Gastrocnemius medialis (tissue), 4 donors: ENCODE measurements at regions not wholly inside any gene's neighbourhood (a gene's known extent, or its start where the extent isn't known, plus 50 kb on each side); places are given as distances from the start of the nearest gene placed in this dataset.

Experiments
- CTCF ChIP-seq, 5 experiments: fragments of 450-650 bp in 3 of 5; fragments of 200-600 bp in 2 of 5; sonication (generic) in 2 of 5; IDR thresholded peaks in 4 of 5; conservative IDR thresholded peaks in 1 of 5; 1 replicate in 4 of 5; 2 replicates in 1 of 5; pipeline ENCODE4 v1.5.1; 2016 to 2019; ENCODE audit warnings: antibody characterized with exemption in 5 of 5, mild to moderate bottlenecking in 3 of 5, moderate library complexity in 3 of 5
- POLR2A ChIP-seq, 2 donors: fragments of 450-650 bp; IDR thresholded peaks; one replicate each; pipeline ENCODE4 v1.6.1; 2017; ENCODE audit warnings: antibody characterized with exemption in 2 of 2, mild to moderate bottlenecking in 2 of 2, moderate library complexity in 2 of 2

- TF ChIP-seq CTCF (IDR thresholded peaks at IDR 0.05 in 4 of 5, conservative IDR thresholded peaks at IDR 0.05 in 1 of 5) (no peak), POLR2A (IDR thresholded peaks at IDR 0.05) (no peak)
These were observed 365.5 kb downstream of the GBE1 start for GRCh38 chr3:81395739-81396513.
